GM21723 (cell line): ENCODE measurements at regions not wholly inside any gene's neighbourhood (a gene's known extent, or its start where the extent isn't known, plus 50 kb on each side); places are given as distances from the start of the nearest gene placed in this dataset.

Experiments
- ATAC-seq: cut with Tn5 transposase; IDR thresholded peaks from one replicate; pipeline ENCODE4 v1.9.1; 2021; ENCODE audit warnings: mild to moderate bottlenecking, moderate library complexity; ENCODE audit not compliant: unreplicated experiment

GRCh38 chr5:130279386-130279785 is 375.1 kb downstream of the CHSY3 start:
- no peak for ATAC-seq

GRCh38 chr5:130278136-130278535 is 373.9 kb downstream of the CHSY3 start:
- ATAC-seq: no peak

DNA sequence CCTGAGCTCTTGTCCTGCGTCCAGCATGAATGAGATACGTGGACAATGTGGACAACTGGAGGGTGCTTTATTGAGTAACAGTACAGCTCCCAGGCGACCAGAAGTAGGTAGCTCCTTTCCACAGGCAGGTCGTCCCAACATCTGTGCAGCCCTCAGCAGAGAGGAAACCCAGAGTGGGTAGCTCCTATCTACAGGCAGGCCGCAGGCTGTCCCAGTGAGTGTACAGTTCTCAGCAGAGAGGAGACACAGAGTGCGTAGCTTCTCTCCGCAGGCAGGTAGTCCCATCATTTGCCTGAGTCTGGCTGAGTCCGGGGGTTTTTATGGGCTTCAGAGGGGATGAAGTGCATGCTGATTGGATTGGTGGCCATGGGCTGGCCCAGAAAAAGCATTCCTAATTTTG is 373.3 kb downstream of the CHSY3 start:
- ATAC-seq: no peak

GRCh38 chr5:130277002-130277401 is 372.7 kb downstream of the CHSY3 start:
- ATAC-seq: no peak

- ATAC-seq: no peak
These were observed 368.6 kb downstream of the CHSY3 start for GRCh38 chr5:130272837-130273236.

GRCh38 chr5:130270786-130271185 is 366.5 kb downstream of the CHSY3 start:
- no peak for ATAC-seq

GRCh38 chr5:130268489-130268888 is 364.2 kb downstream of the CHSY3 start:
- no peak for ATAC-seq

GRCh38 chr5:130267926-130268325 is 363.7 kb downstream of the CHSY3 start:
- ATAC-seq: no peak

DNA sequence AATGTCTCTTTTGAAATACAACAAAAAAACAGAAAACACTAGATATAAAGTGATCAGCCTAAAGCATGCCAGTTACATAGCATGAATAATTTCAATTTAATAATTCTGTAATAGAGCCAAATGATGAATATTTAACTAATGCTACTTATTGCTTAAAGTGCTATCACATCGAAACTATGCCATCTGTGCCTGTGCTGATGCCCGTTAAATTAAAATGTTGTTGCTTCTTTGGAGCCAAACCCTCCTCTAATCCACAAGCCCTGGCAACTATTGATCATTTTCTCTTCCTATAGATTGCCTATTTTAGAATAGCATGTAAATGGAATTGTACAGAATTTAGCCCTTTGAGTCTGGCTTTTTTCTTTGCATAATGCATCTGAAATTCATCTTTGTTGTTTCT is 356.2 kb downstream of the CHSY3 start:
- no peak for ATAC-seq

GRCh38 chr5:130251931-130252330 is 347.7 kb downstream of the CHSY3 start:
- no peak for ATAC-seq

DNA sequence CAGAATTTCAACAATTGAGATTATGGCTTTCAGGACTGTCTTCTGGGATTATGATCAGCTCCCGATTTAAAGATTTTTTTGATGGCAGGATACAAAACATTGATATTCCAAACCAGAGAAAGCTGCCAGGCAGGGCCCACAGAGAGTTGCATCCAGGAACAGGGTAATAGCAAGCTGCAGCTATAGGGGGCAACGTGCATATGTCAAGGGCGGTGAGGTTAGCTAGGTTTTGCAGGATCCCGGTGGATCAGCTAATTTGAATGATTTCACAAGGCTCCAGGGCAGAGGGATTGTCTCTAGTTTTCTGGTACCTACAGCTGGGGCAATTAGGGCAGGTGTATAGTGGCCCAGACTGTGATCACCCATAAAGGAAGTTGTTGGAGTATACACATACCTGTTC is 339.4 kb downstream of the CHSY3 start:
- no peak for ATAC-seq

DNA sequence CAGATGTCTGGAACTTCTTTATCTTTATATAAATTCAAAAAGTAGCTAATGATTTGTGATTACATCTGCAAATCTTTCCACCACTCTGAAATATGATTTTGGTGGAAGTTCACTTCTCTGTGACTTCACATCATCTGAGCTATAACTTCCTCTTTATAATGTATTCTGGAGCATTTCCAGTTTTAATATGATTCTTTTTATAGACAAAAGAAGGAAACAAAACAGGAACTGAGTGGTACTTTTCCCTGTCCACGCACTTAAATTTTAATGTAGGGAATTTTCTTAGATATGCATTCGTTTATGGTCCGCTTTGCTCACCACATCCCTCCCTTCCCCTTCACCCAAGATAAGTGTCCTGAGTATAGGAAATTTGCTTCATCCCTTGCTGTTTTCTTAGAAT is 333.5 kb downstream of the CHSY3 start:
- ATAC-seq: no peak
